ENCODE measurements at regions not wholly inside any gene's neighbourhood (a gene's known extent, or its start where the extent isn't known, plus 50 kb on each side); places are given as distances from the start of the nearest gene placed in this dataset.

DNA sequence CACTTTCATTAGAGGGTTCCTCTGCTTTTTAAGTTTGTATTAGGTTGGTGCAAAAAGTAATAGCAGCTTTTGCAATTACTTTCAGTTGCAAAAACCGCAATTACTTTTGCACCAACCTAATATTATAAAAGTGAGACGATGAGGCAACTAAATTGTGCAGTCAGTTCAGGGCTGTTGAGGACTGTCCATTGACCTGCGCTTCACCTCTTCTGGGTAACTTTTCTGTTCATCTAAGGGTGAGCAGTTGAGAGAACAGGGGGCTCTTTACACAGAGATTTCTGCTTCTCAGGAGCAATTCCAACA, 191.3 kb downstream of the AACS start:
- no peak overlapping the region for H3K4me3 Mint-ChIP-seq
- ATAC-seq (replicated peaks; ENCODE audit: extremely low read depth, poor library complexity, severe bottlenecking) (no peak), DNase-seq (ENCODE audit: low spot score in 2 of 2) (no peak)
- H3K36me3 Mint-ChIP-seq (ENCODE audit: insufficient read depth), result no peaks in the 10 kb centered on the region
- H3K27ac Mint-ChIP-seq (ENCODE audit: low read depth), result no peak overlapping the region
- H3K9me3 Mint-ChIP-seq, result no peaks in the 10 kb centered on the region
- peaks cover 34% of the 10 kb centered on the region for H3K27me3 Mint-ChIP-seq
- no peaks in the 10 kb centered on the region for H3K4me1 Mint-ChIP-seq

DNA sequence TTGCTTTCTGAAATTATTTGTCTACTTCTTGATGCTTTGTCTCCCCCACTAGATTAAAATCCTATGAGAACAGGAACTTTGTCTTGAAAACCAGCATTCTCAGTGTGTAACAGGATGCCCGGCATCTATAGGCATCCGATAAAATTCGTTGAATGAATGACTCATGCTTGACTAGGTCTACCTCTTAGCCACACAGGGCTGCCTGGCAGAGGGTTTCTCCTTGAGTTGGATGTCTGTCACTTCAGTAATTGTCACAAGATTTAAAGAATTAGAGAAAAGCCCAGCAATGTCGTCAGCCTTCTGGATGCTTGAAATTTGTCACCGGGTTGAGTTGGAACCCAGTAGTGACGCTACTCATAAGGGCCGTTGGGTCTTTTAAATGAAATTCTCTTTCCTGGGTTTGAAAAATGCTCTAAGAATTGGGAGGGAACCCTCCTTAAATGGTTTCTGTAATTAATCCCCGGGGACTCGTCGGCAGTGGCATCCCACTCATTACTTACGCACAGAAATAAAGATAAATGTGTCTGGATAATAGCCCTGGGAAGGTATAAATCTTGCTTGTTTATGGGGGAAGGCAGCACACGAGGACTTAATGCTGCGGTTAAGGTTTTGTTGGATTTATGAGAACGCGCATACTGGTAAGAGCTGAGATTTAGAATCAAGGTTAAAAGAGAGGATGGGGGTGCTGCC, 194.1 kb downstream of the AACS start:
- DNase-seq (ENCODE audit: low spot score in 2 of 2) (no peak), ATAC-seq (replicated peaks; ENCODE audit: extremely low read depth, poor library complexity, severe bottlenecking) (no peak)
- Mint-ChIP-seq H3K27ac (ENCODE audit: low read depth) (no peak overlapping the region), H3K4me1 (no peaks in the 10 kb centered on the region), H3K4me3 (no peak overlapping the region), H3K27me3 (peaks cover 33% of the 10 kb centered on the region), H3K36me3 (ENCODE audit: insufficient read depth) (no peaks in the 10 kb centered on the region), H3K9me3 (no peaks in the 10 kb centered on the region)

DNA sequence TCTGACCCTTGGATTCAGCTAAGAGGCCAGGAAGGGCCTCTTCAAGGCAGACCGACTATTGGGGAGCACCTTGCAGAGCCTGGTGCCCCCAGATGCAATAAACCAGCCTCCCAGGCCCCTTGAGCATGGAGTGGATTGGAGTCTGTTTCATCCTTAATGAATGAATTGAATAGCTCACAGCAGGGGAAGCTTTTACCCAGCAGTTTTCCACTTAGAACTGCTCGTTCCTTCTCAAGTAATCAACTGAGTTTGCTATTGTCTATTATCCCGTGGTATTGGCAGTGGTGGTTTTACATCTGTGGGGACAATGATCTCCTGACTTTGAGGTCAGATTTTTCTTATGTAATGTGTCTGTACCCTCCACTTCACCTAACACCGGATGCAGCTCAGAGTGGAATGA, 197.6 kb downstream of the AACS start:
- Mint-ChIP-seq H3K27me3 (peaks cover 24% of the 10 kb centered on the region), H3K36me3 (ENCODE audit: insufficient read depth) (no peaks in the 10 kb centered on the region), H3K4me3 (no peak overlapping the region), H3K27ac (ENCODE audit: low read depth) (no peak overlapping the region), H3K9me3 (no peaks in the 10 kb centered on the region), H3K4me1 (no peaks in the 10 kb centered on the region)
- no peak for ATAC-seq (replicated peaks; ENCODE audit: extremely low read depth, poor library complexity, severe bottlenecking)
- no peak for DNase-seq (ENCODE audit: low spot score in 2 of 2)

DNA sequence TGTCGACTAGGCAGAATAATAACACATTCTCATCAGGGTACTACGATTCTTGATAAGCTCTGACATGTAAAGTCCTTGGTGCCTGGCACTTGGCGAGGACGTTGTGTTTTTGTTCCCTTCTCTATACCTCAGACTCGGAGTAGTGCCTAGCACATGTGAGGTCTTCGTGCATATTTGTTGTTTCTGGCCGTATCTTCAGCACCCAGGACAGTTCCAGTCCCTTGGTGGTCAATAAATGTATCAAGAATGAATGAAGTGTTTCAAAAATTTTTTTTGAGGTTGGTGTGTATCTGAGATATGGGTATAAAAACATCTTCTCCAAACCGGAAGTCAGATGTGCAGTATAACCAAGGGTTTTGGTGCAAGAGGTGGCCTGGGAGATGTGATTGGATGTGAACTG, 198.2 kb downstream of the AACS start:
- H3K4me1 Mint-ChIP-seq, result no peaks in the 10 kb centered on the region
- ATAC-seq (replicated peaks; ENCODE audit: extremely low read depth, poor library complexity, severe bottlenecking) (no peak), DNase-seq (ENCODE audit: low spot score in 2 of 2) (no peak)
- no peaks in the 10 kb centered on the region for H3K36me3 Mint-ChIP-seq (ENCODE audit: insufficient read depth)
- H3K4me3 Mint-ChIP-seq, result no peak overlapping the region
- H3K9me3 Mint-ChIP-seq, result no peaks in the 10 kb centered on the region
- peaks cover 20% of the 10 kb centered on the region for H3K27me3 Mint-ChIP-seq
- H3K27ac Mint-ChIP-seq (ENCODE audit: low read depth), result no peak overlapping the region

DNA sequence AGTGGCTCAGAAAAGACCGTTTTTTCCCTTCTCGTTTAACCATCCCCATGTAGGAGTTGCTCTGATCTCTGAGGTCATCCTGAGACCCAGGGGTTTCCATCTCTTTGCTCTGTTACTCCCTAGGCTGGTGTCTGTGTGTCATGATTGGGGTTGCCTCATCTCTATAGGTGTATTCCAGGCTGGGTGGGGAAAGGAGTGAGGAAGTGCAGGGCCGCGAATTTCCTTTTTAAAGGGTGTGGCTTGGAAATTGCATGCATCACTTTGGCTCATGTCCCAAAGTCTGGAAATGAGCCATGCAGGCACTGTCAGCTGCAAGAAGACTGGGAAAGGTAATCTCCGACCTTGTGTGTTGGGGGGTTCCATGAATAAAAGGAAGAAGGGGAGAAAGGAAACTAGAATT, 201.9 kb downstream of the AACS start:
- no peaks in the 10 kb centered on the region for H3K9me3 Mint-ChIP-seq
- H3K36me3 Mint-ChIP-seq (ENCODE audit: insufficient read depth), result no peaks in the 10 kb centered on the region
- H3K27ac Mint-ChIP-seq (ENCODE audit: low read depth), result no peak overlapping the region
- no peak for ATAC-seq (replicated peaks; ENCODE audit: extremely low read depth, poor library complexity, severe bottlenecking)
- H3K4me1 Mint-ChIP-seq, result no peaks in the 10 kb centered on the region
- no peak for DNase-seq (ENCODE audit: low spot score in 2 of 2)
- H3K4me3 Mint-ChIP-seq, result no peak overlapping the region
- peaks cover 22% of the 10 kb centered on the region for H3K27me3 Mint-ChIP-seq

DNA sequence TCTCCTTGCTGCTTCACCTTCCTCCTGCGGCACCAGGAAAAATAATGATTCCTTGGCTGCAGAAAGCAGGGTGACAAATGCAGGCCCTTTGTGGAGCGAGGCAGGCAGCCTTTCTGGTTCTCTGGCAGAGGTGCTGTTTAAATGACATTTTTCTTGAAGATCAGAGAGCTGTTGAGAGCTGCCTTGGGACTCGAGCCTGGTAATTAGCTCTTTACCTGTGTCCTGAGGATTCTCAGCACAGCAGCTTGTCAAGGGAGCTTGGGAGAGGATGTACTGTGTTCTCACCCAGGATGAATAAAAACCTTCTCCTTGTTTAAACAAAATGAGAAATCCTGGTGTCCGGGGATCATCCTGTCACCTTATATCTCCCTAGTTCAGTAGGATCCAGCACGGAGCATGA, 204.0 kb downstream of the AACS start:
- no peaks in the 10 kb centered on the region for H3K9me3 Mint-ChIP-seq
- no peak overlapping the region for H3K27ac Mint-ChIP-seq (ENCODE audit: low read depth)
- DNase-seq (ENCODE audit: low spot score in 2 of 2) (no peak), ATAC-seq (replicated peaks; ENCODE audit: extremely low read depth, poor library complexity, severe bottlenecking) (no peak)
- no peaks in the 10 kb centered on the region for H3K36me3 Mint-ChIP-seq (ENCODE audit: insufficient read depth)
- H3K4me3 Mint-ChIP-seq, result no peak overlapping the region
- no peaks in the 10 kb centered on the region for H3K4me1 Mint-ChIP-seq
- H3K27me3 Mint-ChIP-seq, result peaks cover 25% of the 10 kb centered on the region

DNA sequence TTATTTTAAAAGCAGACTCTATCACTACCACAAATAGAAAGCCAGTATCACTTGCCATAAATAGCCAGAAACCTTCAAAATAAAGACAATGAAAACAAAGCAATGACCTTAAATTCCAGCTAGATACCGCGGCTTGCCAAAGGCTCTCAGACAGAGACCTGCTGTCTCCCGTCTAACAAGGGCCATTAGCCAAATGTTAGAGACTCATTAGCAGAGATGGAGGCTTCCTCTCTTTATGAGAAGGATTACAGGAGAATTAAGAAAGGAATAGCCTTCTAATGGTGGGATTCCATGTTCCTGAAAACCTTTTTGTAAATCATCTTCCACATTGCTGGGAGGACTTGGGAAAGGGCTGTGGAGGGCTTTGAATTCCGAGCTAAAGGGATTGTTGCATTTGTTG, 206.7 kb downstream of the AACS start:
- DNase-seq (ENCODE audit: low spot score in 2 of 2) (no peak), ATAC-seq (replicated peaks; ENCODE audit: extremely low read depth, poor library complexity, severe bottlenecking) (no peak)
- Mint-ChIP-seq H3K4me3 (no peak overlapping the region), H3K27me3 (peaks cover 41% of the 10 kb centered on the region), H3K9me3 (no peaks in the 10 kb centered on the region), H3K4me1 (no peaks in the 10 kb centered on the region), H3K36me3 (ENCODE audit: insufficient read depth) (no peaks in the 10 kb centered on the region), H3K27ac (ENCODE audit: low read depth) (no peak overlapping the region)

DNA sequence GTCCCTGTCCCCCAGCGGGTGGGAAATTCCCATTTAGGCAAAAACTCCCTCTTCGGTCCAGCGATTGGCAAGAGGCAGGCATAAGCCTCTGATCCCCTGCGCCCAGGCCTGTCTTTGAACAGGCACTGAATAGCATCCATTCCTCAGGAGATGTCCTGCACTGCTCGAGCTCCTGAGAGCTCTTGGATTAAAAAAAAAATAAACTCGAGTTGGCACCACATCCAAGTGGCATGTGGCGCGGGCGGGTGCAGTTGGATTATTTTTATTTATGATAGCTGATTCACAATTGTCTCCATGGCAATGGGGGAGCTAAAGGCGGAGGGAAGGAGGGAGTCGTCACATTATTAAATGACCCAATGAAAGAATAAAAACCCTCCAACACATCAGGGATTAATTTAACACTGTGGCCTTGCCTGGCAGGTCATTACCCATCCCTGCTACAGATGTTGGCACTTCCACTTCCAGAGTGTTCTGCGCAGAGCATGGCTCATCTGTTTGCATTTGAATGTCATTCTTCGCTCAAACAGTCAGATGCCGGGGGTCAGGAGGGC, 207.2 kb downstream of the AACS start:
- peaks cover 46% of the 10 kb centered on the region for H3K27me3 Mint-ChIP-seq
- no peak overlapping the region for H3K27ac Mint-ChIP-seq (ENCODE audit: low read depth)
- no peak overlapping the region for H3K4me3 Mint-ChIP-seq
- DNase-seq (ENCODE audit: low spot score in 2 of 2), result no peak
- H3K36me3 Mint-ChIP-seq (ENCODE audit: insufficient read depth), result no peaks in the 10 kb centered on the region
- H3K4me1 Mint-ChIP-seq, result no peaks in the 10 kb centered on the region
- no peaks in the 10 kb centered on the region for H3K9me3 Mint-ChIP-seq
- ATAC-seq (replicated peaks; ENCODE audit: extremely low read depth, poor library complexity, severe bottlenecking), result no peak

DNA sequence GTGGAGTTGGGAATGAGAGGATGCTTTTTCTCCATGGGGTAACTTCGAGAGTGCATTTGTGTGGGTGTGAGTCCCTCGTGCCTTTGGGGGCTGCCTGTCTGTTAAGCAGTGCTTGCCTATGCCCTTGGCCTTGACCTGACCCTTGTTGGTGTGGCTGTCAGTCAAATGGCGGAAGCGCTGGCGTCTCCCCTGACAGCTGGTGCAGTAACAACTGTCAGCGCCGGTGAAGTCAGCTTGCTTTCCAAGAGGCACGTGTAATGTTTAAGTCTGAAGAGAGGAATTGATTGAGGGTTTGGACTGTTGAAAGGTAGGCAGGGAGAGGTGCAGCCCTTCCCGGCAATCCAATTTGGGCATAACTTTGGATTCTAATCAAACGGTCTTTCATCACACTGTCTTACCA, 211.3 kb downstream of the AACS start:
- no peaks in the 10 kb centered on the region for H3K36me3 Mint-ChIP-seq (ENCODE audit: insufficient read depth)
- H3K27me3 Mint-ChIP-seq, result peaks cover 69% of the 10 kb centered on the region
- H3K27ac Mint-ChIP-seq (ENCODE audit: low read depth), result no peak overlapping the region
- ATAC-seq (replicated peaks; ENCODE audit: extremely low read depth, poor library complexity, severe bottlenecking) (no peak), DNase-seq (ENCODE audit: low spot score in 2 of 2) (no peak)
- H3K4me3 Mint-ChIP-seq, result no peak overlapping the region
- no peaks in the 10 kb centered on the region for H3K4me1 Mint-ChIP-seq
- no peaks in the 10 kb centered on the region for H3K9me3 Mint-ChIP-seq

DNA sequence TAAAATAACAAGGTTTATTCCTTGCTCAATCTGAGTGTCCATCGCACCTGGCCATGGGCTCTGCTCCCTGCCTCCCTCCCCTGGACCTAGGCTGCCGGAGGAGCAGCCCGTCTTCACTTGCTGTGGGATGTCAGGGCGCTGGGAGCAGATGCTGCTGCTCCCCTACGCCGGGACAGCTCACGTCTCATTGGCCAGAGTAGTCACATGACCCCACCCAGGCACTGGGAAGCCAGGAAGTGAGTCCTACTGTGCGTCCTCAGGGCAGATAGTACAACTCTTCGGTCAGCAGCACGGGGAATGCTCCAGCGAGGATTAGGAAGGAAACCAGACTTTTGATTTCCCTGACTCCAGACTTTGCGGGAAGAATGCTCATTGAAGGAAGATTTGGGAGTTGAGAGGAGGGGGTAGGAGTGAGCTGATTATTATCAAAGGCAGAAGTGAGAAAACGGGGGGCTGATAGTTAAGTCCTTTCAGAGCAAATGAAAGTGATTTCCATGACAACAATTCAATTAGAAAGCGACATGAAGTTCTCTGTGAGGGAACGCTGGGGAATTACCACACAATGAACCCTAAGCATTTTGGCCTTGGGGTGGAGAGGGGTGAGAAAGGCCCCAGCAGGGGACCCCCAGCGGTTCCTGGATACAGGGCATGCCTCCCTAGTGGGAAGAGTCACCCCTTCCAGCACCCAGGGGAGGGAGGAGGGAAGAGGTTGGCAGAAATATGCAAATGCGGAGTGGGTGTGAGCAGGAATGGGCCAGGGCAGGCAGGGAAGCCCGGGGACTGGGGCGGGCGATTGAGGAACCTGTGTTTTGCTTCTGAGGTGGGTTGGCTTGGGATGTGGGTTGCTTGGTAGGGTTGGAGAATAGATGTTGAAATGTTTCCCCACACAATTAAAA, 215.5 kb downstream of the AACS start:
- ATAC-seq (replicated peaks; ENCODE audit: extremely low read depth, poor library complexity, severe bottlenecking), result no peak
- no peak overlapping the region for H3K4me3 Mint-ChIP-seq
- H3K27ac Mint-ChIP-seq (ENCODE audit: low read depth), result no peak overlapping the region
- H3K4me1 Mint-ChIP-seq, result no peaks in the 10 kb centered on the region
- DNase-seq (ENCODE audit: low spot score in 2 of 2), result no peak
- no peaks in the 10 kb centered on the region for H3K36me3 Mint-ChIP-seq (ENCODE audit: insufficient read depth)
- H3K27me3 Mint-ChIP-seq, result peaks cover 46% of the 10 kb centered on the region
- H3K9me3 Mint-ChIP-seq, result peaks cover 5% of the 10 kb centered on the region

DNA sequence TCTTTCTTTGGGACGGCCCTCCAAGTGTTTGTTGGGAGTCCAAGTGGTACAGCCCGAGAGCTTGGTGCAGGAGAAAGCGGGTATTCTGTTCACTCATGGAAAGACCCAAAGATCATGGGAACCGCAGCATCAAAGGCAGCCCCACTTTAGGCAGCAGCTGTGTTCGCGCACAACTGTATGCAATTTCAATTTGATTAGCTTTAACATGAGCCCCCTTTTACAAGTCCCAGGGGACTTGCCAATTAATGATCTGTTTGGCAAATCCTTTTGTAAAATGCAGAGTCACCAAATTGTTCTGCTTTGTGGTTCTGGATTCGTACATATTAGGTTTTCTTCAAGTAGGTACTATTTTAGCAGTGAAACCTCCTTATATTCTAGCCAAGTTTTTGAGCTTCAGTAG, 217.7 kb downstream of the AACS start:
- H3K27me3 Mint-ChIP-seq, result peaks cover 44% of the 10 kb centered on the region

DNA sequence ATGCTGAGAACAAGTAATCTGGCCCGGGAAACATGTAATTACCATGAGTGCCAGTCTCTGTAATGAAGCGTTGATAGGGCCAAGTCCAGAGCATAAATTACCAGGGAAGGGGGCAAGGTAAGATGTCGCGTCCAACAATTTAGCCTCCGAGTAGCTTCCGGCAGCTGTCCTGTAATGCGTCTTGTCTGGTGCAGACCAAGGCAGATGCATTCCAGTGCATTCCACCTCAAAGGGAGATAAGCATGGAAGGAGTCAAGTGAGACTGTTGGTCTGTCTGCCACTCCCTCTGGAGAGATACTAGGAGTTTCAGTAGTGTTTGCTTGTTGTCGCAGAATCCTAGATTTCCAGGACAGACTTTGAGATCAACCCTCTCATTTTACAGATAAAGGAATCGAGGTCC, 218.3 kb downstream of the AACS start:
- DNase-seq (ENCODE audit: low spot score in 2 of 2) (no peak), ATAC-seq (replicated peaks; ENCODE audit: extremely low read depth, poor library complexity, severe bottlenecking) (no peak)
- Mint-ChIP-seq H3K4me1 (no peaks in the 10 kb centered on the region), H3K27me3 (peaks cover 44% of the 10 kb centered on the region), H3K4me3 (no peak overlapping the region), H3K27ac (ENCODE audit: low read depth) (no peak overlapping the region), H3K36me3 (ENCODE audit: insufficient read depth) (no peaks in the 10 kb centered on the region), H3K9me3 (peaks cover 5% of the 10 kb centered on the region)

More for the DNA sequence above, 217.7 kb downstream of the AACS start:
- DNase-seq (ENCODE audit: low spot score in 2 of 2), result no peak
- no peaks in the 10 kb centered on the region for H3K4me1 Mint-ChIP-seq
- H3K36me3 Mint-ChIP-seq (ENCODE audit: insufficient read depth), result no peaks in the 10 kb centered on the region
- no peak overlapping the region for H3K4me3 Mint-ChIP-seq
- peaks cover 5% of the 10 kb centered on the region for H3K9me3 Mint-ChIP-seq
- no peak overlapping the region for H3K27ac Mint-ChIP-seq (ENCODE audit: low read depth)
- ATAC-seq (replicated peaks; ENCODE audit: extremely low read depth, poor library complexity, severe bottlenecking), result no peak

DNA sequence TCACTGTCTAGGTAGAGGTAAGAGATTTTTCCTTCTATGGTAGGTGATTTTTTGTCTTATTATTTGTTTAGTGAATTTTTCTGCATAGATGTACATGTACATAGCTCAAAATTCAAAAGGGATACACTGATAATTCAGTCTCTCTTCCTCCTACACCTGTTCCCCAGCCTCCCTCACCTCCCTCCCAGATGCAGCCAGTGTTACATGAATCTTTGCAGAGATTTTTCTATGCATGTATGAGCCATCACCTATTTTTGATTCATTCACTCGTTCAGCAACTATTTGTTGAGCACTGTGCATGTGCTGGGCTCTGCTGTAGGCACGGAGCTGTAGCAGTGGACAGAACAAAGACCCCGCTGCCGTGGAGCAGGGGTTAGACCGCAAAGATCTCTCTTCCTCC, 218.9 kb downstream of the AACS start:
- ATAC-seq (replicated peaks; ENCODE audit: extremely low read depth, poor library complexity, severe bottlenecking) (no peak), DNase-seq (ENCODE audit: low spot score in 2 of 2) (no peak)
- Mint-ChIP-seq H3K27ac (ENCODE audit: low read depth) (no peak overlapping the region), H3K4me3 (no peak overlapping the region), H3K27me3 (peaks cover 40% of the 10 kb centered on the region), H3K9me3 (peaks cover 5% of the 10 kb centered on the region), H3K4me1 (no peaks in the 10 kb centered on the region), H3K36me3 (ENCODE audit: insufficient read depth) (no peaks in the 10 kb centered on the region)
